GM21447 (cell line): ENCODE measurements at regions not wholly inside any gene's neighbourhood (a gene's known extent, or its start where the extent isn't known, plus 50 kb on each side); places are given as distances from the start of the nearest gene placed in this dataset.
"Not testable (repeated sequence)": the region's sequence is repeated elsewhere in the genome, so short reads cannot be mapped to it uniquely, and the experiment has no call there.

Experiments used
- ATAC-seq: cut with Tn5 transposase; IDR thresholded peaks from one replicate; pipeline ENCODE4 v1.9.1; 2021; ENCODE audit not compliant: unreplicated experiment

- no peak for ATAC-seq
Measured at GRCh38 chr2:241956521-241957110, 87.1 kb downstream of the RTP5 start.

GRCh38 chr2:241957276-241957675 is 87.7 kb downstream of the RTP5 start:
- no peak for ATAC-seq

GRCh38 chr2:241958818-241959545 is 89.5 kb downstream of the RTP5 start:
- ATAC-seq = no peak

GRCh38 chr2:241959751-241960269 is 90.3 kb downstream of the RTP5 start:
- no peak for ATAC-seq

GRCh38 chr2:241961454-241961853 is 91.9 kb downstream of the RTP5 start:
- no peak for ATAC-seq

GRCh38 chr2:241964133-241964532 is 94.6 kb downstream of the RTP5 start:
- no peak for ATAC-seq

- peak; percentile 85 for ATAC-seq
Measured at GRCh38 chr2:241965931-241966412, 96.4 kb downstream of the RTP5 start.

- ATAC-seq = no peak
Measured at GRCh38 chr2:241966647-241967466, 97.3 kb downstream of the RTP5 start.

- no peak for ATAC-seq
Measured at GRCh38 chr2:241967467-241968144, 98.1 kb downstream of the RTP5 start.

- no peak for ATAC-seq
Measured at GRCh38 chr2:241968417-241968816, 98.9 kb downstream of the RTP5 start.

GRCh38 chr2:241969182-241969581 is 99.7 kb downstream of the RTP5 start:
- not testable (repeated sequence) for ATAC-seq

GRCh38 chr2:241970716-241971115 is 101.2 kb downstream of the RTP5 start:
- no peak for ATAC-seq

- no peak for ATAC-seq
Measured at GRCh38 chr2:241974096-241974495, 104.6 kb downstream of the RTP5 start.

- ATAC-seq = no peak
Measured at GRCh38 chr2:241974851-241975592, 105.5 kb downstream of the RTP5 start.

- no peak for ATAC-seq
Measured at GRCh38 chr2:241975593-241976284, 106.2 kb downstream of the RTP5 start.

GRCh38 chr2:241976296-241976695 is 106.8 kb downstream of the RTP5 start:
- no peak for ATAC-seq

- no peak for ATAC-seq
Measured at GRCh38 chr2:241977557-241978300, 108.2 kb downstream of the RTP5 start.

- ATAC-seq = no peak
Measured at GRCh38 chr2:241978670-241979069, 109.1 kb downstream of the RTP5 start.

- no peak for ATAC-seq
Measured at GRCh38 chr2:241980193-241980592, 110.7 kb downstream of the RTP5 start.
